Testis (tissue), 2 donors: ENCODE measurements at regions not wholly inside any gene's neighbourhood (a gene's known extent, or its start where the extent isn't known, plus 50 kb on each side); places are given as distances from the start of the nearest gene placed in this dataset.

Experiments
- CTCF ChIP-seq, 3 experiments: fragments of 450-650 bp in 2 of 3; fragments of 200-600 bp in 1 of 3; sonication (generic) in 1 of 3; IDR thresholded peaks; one replicate each; pipeline ENCODE4 v1.5.1; 2016 to 2019; ENCODE audit warnings: antibody characterized with exemption in 3 of 3, mild to moderate bottlenecking in 2 of 3, moderate library complexity in 1 of 3
- POLR2A ChIP-seq: fragments of 450-650 bp; IDR thresholded peaks from one replicate; pipeline ENCODE4 v1.6.1; 2017; ENCODE audit warnings: antibody characterized with exemption, mild to moderate bottlenecking, moderate library complexity

GRCh38 chr14:81871706-81872105 is 338.1 kb upstream of the SEL1L start:
- TF ChIP-seq POLR2A (no peak), CTCF (IDR thresholded peaks at IDR 0.05) (no peak)
